HG03064 (cell line): ENCODE measurements at regions not wholly inside any gene's neighbourhood (a gene's known extent, or its start where the extent isn't known, plus 50 kb on each side); places are given as distances from the start of the nearest gene placed in this dataset.

ENCODE experiments used
- ATAC-seq: cut with Tn5 transposase; IDR thresholded peaks from one replicate; pipeline ENCODE4 v1.9.1; 2021; ENCODE audit warnings: low read depth; ENCODE audit not compliant: unreplicated experiment

- no peak for ATAC-seq
Observed at GRCh38 chr1:238254935-238255334, 364.2 kb upstream of the ZP4 start.

GRCh38 chr1:238252033-238252802 lies 361.5 kb upstream of the ZP4 start:
- ATAC-seq = no peak

- no peak for ATAC-seq
Observed at GRCh38 chr1:238248356-238248755, 357.6 kb upstream of the ZP4 start.

GRCh38 chr1:238242181-238242580 lies 351.5 kb upstream of the ZP4 start:
- ATAC-seq = no peak

- ATAC-seq = no peak
Observed at GRCh38 chr1:238241607-238242006, 350.9 kb upstream of the ZP4 start.

GRCh38 chr1:238239343-238239742 lies 348.6 kb upstream of the ZP4 start:
- ATAC-seq = no peak

GRCh38 chr1:238233966-238234365 lies 343.2 kb upstream of the ZP4 start:
- ATAC-seq = no peak

- ATAC-seq = no peak
Observed at GRCh38 chr1:238232084-238232710, 341.5 kb upstream of the ZP4 start.

- ATAC-seq = no peak
Observed at GRCh38 chr1:238226810-238227209, 336.1 kb upstream of the ZP4 start.

GRCh38 chr1:238223076-238223640 lies 332.4 kb upstream of the ZP4 start:
- no peak for ATAC-seq

- ATAC-seq = no peak
Observed at GRCh38 chr1:238221738-238222137, 331.0 kb upstream of the ZP4 start.

GRCh38 chr1:238214449-238214848 lies 323.7 kb upstream of the ZP4 start:
- no peak for ATAC-seq

GRCh38 chr1:238205045-238205662 lies 314.4 kb upstream of the ZP4 start:
- no peak for ATAC-seq

GRCh38 chr1:238201992-238202391 lies 311.3 kb upstream of the ZP4 start:
- no peak for ATAC-seq

GRCh38 chr1:238199325-238199724 lies 308.6 kb upstream of the ZP4 start:
- no peak for ATAC-seq

- ATAC-seq = no peak
Observed at GRCh38 chr1:238196516-238196915, 305.8 kb upstream of the ZP4 start.

- no peak for ATAC-seq
Observed at GRCh38 chr1:238191170-238191569, 300.4 kb upstream of the ZP4 start.

- no peak for ATAC-seq
Observed at GRCh38 chr1:238187575-238187949, 296.8 kb upstream of the ZP4 start.

GRCh38 chr1:238186887-238187574 lies 296.3 kb upstream of the ZP4 start:
- no peak for ATAC-seq

- ATAC-seq = no peak
Observed at GRCh38 chr1:238177960-238178645, 287.4 kb upstream of the ZP4 start.
